Activated T-cell treated with anti-CD3 and anti-CD28 coated beads for 4 hours (primary cell): ENCODE measurements at regions not wholly inside any gene's neighbourhood (a gene's known extent, or its start where the extent isn't known, plus 50 kb on each side); places are given as distances from the start of the nearest gene placed in this dataset.

Experiments
- DNase-seq: peaks from one replicate; pipeline ENCODE4 v3.0.0-alpha.2; 2020

- DNase-seq, result no peak
These were observed 141.9 kb downstream of the SOX9 start for GRCh38 chr17:72262766-72263165.

- DNase-seq, result no peak
These were observed 144.0 kb downstream of the SOX9 start for GRCh38 chr17:72264682-72265405.

- DNase-seq, result no peak
These were observed 145.4 kb downstream of the SOX9 start for GRCh38 chr17:72266112-72266775.

GRCh38 chr17:72267601-72268000, 146.8 kb downstream of the SOX9 start:
- no peak for DNase-seq

GRCh38 chr17:72268431-72268830, 147.6 kb downstream of the SOX9 start:
- DNase-seq, result no peak

- no peak for DNase-seq
These were observed 149.6 kb downstream of the SOX9 start for GRCh38 chr17:72270273-72270924.

GRCh38 chr17:72271603-72272002, 150.8 kb downstream of the SOX9 start:
- no peak for DNase-seq

- DNase-seq, result no peak
These were observed 152.7 kb downstream of the SOX9 start for GRCh38 chr17:72273289-72274056.

GRCh38 chr17:72274614-72275013, 153.8 kb downstream of the SOX9 start:
- no peak for DNase-seq

GRCh38 chr17:72280881-72281280, 160.1 kb downstream of the SOX9 start:
- no peak for DNase-seq

GRCh38 chr17:72282439-72283029, 161.7 kb downstream of the SOX9 start:
- no peak for DNase-seq

GRCh38 chr17:72284806-72285205, 164.0 kb downstream of the SOX9 start:
- DNase-seq, result no peak

GRCh38 chr17:72287586-72287985, 166.8 kb downstream of the SOX9 start:
- DNase-seq, result no peak

- DNase-seq, result no peak
These were observed 173.7 kb downstream of the SOX9 start for GRCh38 chr17:72294487-72294893.

- DNase-seq, result no peak
These were observed 175.1 kb downstream of the SOX9 start for GRCh38 chr17:72295916-72296315.

GRCh38 chr17:72296456-72296855, 175.6 kb downstream of the SOX9 start:
- no peak for DNase-seq

- no peak for DNase-seq
These were observed 176.7 kb downstream of the SOX9 start for GRCh38 chr17:72297326-72298115.

- no peak for DNase-seq
These were observed 178.3 kb downstream of the SOX9 start for GRCh38 chr17:72299100-72299499.

GRCh38 chr17:72299592-72299991, 178.8 kb downstream of the SOX9 start:
- no peak for DNase-seq

GRCh38 chr17:72301887-72302286, 181.1 kb downstream of the SOX9 start:
- DNase-seq, result no peak

- DNase-seq, result no peak
These were observed 181.9 kb downstream of the SOX9 start for GRCh38 chr17:72302735-72303134.
